HG03175 (cell line): ENCODE measurements at regions not wholly inside any gene's neighbourhood (a gene's known extent, or its start where the extent isn't known, plus 50 kb on each side); places are given as distances from the start of the nearest gene placed in this dataset.

ENCODE experiments used
- ATAC-seq: cut with Tn5 transposase; IDR thresholded peaks from one replicate; pipeline ENCODE4 v1.9.1; 2021; ENCODE audit warnings: mild to moderate bottlenecking, moderate library complexity; ENCODE audit not compliant: unreplicated experiment

DNA sequence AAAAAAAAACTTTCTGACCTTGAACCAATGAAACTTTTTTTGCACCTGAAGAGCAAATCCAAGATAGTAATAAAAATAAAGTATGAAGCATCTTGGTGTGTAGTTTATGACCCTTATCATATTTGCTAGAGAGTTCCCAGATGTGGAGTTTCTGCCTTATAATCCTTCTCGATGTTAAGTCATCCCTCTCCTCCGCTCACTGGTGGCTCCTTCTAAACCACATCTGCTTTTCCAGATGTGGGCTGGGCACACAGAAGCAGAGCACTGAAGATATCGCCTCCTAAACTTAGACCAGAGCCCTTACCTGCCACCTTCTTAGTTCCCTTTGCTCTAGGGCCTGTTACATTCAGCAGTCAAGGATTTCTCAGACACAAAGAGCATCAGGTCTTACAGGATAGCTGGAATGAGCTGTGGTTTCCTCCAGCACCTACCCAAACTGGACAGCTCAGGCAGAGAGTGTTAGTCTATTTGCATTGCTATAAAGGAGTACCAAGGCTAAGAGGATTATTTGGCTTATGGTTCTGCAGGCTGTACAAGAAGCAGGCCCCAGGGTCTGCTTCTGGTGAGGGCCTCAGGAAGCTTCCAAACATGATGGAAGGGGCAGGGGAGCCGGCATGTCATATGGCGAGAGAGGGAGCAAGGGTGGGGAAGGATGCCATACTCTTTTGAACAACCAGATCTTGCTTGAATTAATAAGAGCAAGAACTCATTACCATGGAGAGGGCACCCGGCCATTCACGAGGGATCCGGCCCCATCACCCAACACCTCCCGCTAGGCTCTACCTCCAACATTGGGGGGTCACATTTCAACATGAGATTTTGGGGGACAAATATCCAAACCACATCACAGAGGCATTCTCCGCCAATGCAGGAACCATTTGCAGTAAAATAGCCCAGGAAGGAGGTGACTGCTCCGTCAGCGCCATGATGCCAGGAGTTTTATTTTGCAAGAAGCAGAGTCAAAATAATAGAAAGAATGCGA is 75.6 kb upstream of the HELT start:
- ATAC-seq, result no peak

DNA sequence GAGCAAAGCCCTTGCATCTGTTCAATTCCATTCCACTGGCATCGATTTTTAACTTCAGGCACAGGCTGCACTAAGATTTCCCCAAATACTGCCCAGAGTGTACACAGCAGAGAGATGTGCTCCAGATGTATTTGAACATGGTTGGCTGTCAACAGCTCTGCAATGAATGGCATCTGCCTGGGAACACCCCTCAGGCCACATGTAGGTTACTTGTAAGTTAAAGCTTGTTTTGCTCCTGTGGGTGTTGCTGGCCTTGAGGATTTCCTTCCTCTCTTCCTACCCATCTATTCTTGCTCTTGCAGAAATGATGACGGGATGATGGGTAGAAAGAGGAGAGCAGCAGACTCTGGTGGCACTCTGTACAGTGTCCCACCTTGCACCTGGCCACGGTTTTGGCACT is 69.3 kb upstream of the HELT start:
- ATAC-seq, result no peak

DNA sequence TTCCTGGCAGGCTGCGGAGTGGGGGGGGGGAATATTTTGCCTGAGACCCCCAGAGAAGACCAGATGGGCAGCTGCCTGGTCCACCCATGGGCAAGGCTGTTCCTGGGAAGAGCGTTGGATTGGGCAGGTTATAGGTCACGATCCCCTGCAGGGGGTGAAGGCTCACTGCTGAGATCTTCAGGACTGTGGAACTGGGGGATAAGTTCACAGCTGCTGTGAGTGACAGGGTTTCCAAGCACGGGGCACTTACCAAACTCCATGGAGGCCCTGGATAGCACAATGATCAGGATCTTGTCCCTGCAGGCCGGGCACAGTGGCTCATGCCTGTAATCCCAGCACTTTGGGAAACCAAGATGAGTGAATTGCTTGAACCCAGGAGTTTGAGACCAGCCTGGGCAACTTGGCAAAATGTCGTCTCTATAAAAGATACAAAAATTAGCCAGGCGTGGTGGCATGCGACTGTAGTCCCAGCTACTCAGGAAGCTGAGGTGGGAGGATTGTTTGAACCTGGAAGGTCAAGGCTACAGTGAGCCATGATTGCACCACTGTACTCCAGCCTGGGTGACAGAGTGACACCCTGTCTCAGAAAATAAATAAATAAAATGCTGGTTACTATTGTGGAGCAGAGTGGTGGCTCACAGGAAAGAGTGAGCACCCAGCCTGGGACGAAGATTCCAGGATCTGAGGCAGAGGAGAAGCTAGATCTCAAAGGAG is 68.0 kb upstream of the HELT start:
- no peak for ATAC-seq

DNA sequence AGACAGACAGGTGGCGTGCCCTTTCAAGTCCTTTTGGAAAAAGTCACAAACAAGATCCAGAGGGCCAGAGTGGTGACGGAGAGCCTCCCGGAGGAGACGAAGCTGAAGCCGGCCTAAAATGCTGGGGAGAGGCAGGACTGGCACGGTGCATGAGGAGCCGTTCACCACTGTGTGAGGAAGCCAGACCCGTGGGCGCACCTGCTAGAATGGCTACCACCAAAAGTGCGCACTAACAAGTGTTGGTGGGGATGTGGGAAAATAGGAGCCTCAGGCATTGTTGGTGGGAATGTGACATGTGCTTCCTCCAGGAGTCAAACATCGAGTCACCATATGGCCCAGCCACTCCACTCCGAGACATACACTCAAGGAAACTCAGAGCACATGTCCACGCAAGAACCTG is 67.4 kb upstream of the HELT start:
- no peak for ATAC-seq

DNA sequence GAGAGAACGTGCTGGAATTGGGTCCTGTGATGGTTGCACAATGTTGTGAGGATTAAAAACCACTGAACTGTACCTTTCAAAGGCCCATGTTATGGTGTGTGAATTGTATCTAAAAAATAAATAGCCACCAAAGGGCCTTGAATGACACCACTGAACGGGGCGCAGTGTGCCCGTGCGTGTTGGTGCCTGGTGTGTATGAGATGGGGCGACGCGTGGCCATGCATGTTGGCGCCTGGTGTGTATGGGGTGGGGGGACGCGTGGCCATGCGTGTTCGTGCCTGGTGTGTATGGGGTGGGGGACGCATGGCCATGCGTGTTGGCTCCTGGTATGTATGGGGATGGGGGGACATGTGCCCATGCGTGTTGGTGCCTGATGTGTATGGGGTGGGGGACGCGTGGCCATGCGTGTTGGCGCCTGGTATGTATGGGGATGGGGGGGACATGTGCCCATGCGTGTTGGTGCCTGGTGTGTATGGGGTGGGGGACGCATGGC is 66.6 kb upstream of the HELT start:
- no peak for ATAC-seq

DNA sequence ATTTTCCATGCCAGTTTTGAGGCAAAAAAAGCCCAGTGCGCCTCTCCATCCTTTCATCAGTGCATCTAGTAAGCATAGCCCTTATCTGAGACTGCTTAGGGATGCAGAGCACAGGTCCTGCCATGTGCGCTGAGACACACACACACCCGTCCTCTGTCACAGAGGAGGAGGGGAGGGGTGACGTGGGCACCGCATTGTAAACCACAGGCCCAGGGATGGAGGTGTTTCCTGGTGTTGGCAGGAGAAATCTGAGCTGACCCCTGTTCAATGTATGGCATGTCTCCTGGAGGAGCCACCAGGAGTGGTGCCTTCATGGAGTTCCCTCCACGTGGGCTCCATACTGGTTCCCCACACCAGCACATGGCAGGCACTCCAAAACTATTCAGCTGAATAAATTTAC is 65.8 kb upstream of the HELT start:
- no peak for ATAC-seq

DNA sequence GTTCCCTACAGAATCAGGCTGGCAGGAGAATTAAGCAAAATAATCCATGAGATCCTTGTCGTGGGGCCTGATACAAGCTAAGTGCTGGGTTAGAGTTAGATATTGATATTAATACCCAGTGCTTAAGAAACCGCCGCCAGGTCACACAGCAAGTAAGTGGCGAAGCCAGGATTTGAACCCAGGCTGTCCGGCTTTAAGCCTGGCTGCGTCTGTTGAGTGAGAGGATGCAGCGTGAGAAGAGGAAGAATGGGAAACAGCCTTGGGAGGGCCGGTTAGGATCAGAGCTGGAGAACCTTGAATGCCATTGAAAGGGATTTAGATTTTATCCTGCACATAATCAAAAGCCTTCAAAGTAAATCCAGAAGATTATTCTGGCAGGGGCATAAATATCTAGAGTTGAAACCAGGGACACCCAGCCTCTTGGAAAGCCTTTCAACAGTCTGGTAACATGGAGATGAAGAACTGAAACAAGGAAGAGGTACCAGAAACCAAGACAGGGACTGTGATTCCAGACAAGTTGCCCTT is 64.8 kb upstream of the HELT start:
- no peak for ATAC-seq

DNA sequence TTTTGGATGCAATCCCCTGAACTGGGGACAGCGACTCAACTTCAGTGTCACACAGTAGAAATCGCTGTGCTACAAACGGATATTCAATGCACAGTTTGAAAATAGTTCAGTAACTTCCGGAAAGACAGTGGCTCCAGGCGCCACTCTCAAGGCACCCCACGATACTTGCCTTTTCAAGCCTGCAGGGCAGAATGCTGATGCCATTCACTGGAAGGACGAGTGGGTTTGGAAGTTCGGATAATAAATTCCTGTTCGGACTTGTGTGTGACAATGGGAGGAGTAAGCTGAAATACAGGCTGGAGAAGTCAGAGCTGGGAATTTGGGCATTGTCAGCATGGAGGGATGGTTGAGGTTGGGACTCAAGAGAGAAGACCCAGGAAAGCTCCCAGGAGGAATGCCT is 64.3 kb upstream of the HELT start:
- no peak for ATAC-seq

DNA sequence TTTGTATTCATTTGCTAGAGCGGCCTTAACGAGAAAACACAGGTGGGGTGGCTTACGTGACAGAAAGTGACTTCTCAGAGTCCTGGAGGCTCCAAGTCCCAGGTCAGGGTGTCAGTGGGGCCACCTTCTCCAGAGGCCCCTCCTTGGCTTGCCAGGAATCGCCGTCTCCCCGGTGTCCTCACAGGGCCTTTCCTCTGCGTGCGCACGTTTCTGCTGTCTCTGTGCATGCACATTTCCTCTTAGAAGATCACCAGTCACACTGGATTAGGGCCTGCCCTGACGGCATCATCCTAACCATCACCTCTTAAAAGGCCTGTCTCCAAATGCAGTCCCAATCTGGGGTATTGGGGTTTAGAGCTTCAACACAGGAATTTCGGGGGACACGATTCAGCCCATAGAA is 63.8 kb upstream of the HELT start:
- no peak for ATAC-seq

DNA sequence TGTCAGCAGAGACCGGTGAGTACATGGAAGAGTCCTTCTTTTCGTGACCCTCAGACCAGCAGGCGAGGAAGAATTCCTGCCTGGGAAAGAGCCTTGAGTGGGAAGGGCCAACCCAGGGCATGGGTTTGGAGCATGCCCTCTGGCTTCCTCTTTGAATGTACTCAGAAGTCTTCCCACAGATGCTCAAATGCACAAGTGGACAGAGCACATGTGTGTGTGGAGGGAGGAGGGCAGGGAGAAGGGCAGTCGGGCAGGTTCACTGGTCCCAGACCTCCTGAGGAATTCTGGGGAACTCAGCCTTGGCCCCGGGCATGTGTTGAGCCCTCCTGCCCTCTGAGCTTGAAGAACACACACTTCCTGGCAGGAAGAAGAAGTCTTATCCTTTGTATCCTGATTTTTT is 63.2 kb upstream of the HELT start:
- ATAC-seq, result no peak

DNA sequence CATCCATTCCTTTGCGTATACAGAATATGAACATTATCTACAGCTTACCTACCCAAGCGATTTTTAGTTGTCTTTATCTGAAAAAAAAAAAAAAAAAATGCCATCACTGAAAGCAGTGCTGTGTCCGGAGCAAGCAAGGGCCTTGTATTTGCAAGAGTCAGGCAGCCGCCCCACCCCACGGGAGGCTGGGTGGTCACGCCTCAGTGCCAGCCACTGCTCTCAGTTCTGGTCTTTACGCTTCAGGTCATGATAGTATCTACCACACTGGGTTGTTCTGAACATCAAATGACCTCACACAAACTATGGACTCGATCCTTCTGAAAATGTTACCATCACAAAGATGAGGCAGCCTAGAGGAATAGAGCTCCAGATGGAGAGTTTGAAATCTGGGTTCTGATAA is 62.7 kb upstream of the HELT start:
- ATAC-seq, result peak; percentile 82

DNA sequence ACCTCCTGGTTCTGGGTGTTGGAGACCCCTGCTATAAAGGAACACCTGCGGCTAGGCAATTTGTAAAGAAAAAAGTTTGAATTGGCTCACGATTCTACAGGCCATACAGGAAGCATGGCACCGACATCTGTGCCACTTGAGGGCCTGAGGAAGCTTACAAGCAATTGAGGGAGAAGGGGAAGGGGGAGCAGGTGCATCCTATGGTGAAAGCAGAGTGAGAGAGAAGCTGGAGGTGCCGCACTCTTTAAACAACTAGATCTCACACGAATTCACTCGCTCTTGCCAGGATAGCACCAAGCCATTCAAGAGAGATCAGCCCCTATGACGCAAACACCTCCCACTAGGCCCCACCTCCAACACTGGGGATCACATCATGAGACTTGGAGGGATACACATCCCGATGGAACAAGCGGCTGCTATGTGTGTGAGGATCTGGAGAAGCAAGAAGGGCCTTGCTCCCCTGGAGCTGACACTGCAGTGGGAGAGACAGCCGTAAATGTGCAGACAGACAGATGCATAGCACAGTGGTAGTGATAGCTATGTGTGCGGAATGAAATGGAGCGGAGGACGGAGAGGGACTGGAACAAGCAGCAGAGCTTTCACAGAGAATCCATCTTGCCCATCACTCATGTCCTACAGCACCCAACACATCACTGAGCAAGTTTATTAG is 60.7 kb upstream of the HELT start:
- ATAC-seq, result no peak

DNA sequence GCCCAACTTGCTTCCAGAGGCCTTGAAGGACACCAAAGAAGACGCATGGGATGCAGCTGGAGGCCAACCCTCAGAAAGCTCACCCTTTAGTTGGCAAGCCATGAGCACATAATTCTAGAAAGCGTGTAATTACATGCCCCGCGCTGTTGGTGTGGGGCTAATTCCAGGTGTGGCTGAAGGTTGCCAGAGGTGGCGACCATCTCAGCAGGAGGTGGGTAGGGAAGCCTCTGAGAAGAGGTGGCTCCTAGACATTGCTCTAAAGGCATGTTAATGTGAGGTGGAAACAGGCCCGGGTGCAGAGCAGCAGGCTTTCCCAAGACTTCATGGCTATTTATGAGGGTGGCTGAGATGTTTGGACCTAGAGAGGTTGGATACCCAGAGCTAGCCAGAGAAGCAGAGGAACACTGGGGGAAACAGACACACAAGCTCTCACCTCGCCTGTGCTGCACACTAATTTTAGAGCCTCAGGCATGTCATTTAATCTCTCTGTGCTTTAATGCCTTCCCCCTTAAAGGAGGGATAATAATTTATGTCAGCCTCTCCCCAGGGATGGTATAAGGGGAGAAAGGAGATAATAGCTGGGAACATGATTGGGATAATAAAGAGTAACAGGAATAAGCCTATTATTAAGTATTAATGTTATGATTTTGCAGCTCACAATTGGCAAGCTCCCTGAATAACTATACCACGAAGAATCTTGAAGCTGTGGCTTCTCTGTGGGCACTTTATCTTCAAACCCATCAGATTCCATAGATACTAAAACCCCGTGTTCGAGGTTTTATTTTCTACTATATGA is 60.0 kb upstream of the HELT start:
- no peak for ATAC-seq

DNA sequence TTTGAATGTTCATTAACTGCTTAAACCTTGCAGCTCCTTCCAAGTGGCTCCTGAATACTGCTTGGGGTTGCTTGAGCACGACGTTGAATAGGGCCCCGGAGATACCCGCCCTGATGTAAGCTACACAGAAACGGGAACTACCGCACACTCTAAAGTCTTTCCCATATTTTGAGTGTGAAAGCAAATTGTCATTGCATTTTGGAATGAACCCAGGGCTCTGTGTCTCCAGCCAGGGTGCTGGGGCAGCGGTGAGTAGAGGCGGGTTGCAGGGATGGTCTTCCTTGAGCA is 59.4 kb upstream of the HELT start:
- no peak for ATAC-seq

DNA sequence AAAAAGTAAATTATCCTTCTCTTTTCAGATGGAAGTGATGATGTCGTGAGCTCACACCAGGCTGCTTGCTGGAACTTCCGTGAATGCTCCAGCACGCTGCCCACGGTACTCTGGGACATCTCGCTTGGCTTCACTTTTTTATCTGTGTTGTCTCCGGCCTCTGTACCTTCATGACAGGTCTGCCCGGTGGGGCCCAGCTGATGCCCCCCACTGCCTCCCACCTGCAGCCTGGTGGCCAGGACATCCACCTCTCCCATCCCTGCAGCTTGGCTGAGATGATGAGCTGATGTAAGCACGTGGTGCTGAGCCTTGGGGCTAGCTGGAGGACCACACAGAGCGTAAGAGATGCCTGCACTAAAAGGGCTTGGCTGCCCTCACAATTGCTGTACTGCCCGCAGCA is 59.0 kb upstream of the HELT start:
- ATAC-seq, result no peak

DNA sequence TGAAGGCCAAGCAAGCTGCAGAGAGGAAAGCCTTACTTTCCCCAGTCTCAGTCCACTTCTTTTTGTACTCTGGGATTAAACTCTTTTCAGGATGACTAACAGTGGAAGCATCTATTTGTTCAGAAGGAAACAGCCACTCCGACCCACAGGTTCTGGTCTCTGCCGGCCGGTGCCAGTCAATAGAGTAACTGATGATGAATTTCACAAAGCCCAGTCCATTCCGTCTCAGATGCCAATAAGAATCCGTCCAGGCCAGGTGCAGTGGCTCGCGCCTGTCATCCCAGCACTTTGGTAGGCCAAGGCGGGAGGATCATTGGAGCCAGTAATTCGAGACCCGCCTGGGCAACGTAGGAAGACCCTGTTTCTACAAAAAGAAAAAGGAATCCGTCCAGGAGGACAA is 58.5 kb upstream of the HELT start:
- ATAC-seq, result no peak

DNA sequence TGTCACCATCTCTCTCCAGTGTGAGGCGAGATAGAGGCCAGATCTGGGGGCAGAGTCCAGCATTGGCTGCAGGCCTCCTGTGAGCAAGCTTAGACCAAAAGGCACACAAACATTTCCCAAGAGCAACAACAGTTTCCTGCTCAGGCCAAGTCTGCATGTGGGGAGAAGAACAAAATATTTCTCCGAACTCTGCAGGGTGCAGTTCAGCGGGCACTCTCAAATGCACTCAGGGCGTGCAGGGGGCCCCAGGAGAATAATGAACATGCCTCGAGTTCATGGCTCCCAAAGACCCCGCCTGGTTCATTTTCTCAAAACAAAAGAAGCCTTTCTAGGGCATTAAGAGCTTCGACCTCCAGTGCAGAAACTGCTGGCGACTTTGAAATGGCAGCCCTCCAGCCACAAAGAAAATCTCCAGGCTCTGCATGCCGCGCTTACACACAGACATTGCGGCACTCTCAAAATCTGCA is 57.8 kb upstream of the HELT start:
- no peak for ATAC-seq

DNA sequence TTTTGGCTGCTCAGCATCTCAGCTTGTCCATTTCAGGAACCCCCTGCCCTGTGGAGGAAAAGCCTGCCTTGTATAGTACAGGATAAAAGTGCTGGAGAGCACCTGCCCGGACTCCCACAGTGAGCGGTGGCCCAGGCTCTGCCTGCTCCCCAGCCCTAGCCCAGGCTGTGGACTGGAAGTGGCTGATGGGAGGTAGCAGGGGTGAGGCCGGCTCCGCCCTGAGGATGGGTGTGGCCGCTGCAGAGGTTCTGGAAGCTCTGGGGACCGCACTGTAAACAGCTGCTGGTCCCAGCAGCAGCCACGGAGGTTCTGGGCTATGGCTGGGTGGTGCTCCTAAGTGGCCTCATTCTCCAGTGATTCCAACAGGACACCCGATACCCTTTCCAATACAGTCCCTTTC is 56.6 kb upstream of the HELT start:
- no peak for ATAC-seq

DNA sequence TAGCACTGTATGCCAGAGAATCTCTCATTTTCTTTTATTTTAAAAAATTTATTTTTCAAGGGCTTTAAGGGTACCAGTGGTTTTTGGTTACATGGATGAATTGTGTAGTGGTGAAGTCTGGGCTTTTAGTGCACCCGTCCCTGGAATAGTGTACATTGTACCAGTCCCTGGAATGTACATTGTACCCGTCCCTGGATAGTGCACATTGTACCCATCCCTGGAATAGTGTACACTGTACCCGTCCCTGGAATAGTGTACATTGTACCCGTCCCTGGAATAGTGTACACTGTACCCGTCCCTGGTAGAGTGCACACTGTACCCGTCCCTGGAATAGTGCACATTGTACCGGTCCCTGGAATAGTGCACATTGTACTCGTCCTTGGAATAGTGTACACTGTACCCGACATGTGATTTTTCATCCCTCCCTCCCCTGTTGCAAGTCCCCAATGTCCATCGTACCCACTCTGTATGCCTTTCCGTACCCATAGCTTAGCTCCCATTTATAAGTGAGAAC is 56.1 kb upstream of the HELT start:
- ATAC-seq, result no peak
